ENCODE measurements at regions not wholly inside any gene's neighbourhood (a gene's known extent, or its start where the extent isn't known, plus 50 kb on each side); places are given as distances from the start of the nearest gene placed in this dataset.

DNA sequence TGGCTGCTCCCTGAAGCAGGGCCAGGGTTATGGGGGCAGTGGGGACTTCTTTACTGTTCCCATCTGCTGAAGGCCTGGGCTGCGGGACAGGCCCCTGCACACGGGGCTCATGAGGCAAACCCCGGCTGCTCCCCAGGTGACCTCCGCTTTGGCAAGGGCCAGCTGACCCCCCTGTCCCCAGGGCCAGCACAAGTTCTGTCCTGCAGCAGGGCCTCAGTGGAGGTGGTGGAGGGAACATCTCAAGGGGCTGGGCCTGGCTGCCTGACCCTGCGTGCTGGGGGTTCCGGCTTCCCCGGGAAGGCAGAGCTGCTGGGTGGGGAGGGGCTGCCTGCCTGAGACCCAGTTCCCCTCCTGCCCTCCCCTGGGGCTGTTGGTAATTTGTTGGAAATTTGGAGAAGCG lies 67.4 kb upstream of the RNU6ATAC start:
- TF ChIP-seq, protein P1, sequence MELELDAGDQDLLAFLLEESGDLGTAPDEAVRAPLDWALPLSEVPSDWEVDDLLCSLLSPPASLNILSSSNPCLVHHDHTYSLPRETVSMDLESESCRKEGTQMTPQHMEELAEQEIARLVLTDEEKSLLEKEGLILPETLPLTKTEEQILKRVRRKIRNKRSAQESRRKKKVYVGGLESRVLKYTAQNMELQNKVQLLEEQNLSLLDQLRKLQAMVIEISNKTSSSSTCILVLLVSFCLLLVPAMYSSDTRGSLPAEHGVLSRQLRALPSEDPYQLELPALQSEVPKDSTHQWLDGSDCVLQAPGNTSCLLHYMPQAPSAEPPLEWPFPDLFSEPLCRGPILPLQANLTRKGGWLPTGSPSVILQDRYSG (tag; conservative IDR thresholded peaks at IDR 0.05; ENCODE audit: low read depth): no peak
- no peak for TF ChIP-seq RBFOX2 (IDR thresholded peaks at IDR 0.05; ENCODE audit: low read depth, low read length)
- TF ChIP-seq COPS2 (conservative IDR thresholded peaks at IDR 0.05): no peak
- no peak for TF ChIP-seq ILK (tag; IDR thresholded peaks at IDR 0.05; ENCODE audit: borderline replicate concordance, low read depth)
- TF ChIP-seq XRCC5 (IDR thresholded peaks at IDR 0.05; ENCODE audit: low read depth, low read length): no peak
- TF ChIP-seq, protein P2, sequence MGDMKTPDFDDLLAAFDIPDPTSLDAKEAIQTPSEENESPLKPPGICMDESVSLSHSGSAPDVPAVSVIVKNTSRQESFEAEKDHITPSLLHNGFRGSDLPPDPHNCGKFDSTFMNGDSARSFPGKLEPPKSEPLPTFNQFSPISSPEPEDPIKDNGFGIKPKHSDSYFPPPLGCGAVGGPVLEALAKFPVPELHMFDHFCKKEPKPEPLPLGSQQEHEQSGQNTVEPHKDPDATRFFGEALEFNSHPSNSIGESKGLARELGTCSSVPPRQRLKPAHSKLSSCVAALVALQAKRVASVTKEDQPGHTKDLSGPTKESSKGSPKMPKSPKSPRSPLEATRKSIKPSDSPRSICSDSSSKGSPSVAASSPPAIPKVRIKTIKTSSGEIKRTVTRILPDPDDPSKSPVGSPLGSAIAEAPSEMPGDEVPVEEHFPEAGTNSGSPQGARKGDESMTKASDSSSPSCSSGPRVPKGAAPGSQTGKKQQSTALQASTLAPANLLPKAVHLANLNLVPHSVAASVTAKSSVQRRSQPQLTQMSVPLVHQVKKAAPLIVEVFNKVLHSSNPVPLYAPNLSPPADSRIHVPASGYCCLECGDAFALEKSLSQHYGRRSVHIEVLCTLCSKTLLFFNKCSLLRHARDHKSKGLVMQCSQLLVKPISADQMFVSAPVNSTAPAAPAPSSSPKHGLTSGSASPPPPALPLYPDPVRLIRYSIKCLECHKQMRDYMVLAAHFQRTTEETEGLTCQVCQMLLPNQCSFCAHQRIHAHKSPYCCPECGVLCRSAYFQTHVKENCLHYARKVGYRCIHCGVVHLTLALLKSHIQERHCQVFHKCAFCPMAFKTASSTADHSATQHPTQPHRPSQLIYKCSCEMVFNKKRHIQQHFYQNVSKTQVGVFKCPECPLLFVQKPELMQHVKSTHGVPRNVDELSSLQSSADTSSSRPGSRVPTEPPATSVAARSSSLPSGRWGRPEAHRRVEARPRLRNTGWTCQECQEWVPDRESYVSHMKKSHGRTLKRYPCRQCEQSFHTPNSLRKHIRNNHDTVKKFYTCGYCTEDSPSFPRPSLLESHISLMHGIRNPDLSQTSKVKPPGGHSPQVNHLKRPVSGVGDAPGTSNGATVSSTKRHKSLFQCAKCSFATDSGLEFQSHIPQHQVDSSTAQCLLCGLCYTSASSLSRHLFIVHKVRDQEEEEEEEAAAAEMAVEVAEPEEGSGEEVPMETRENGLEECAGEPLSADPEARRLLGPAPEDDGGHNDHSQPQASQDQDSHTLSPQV (IDR thresholded peaks at IDR 0.05): no peak
- Histone ChIP-seq H2AFZ (ENCODE audit: low read depth, low read length) (no peak overlapping the region), H3K36me3 (ENCODE audit: control insufficient read depth, insufficient read depth, low read length) (no peaks in the 10 kb centered on the region), H3K4me1 (replicated peaks in 1 of 2; ENCODE audit: control insufficient read depth in 2 of 2, insufficient read depth in 2 of 2, low read length in 2 of 2) (peaks cover 0 to 19% of the 10 kb centered on the region in 2 experiments; a peak in 2 of 5 replicates), H3K9ac (ENCODE audit: insufficient read depth in 1 of 2, low read depth in 2 of 2, low read length in 2 of 2) (no peak overlapping the region), H3K27me3 (ENCODE audit: control insufficient read depth in 2 of 2, insufficient read depth in 2 of 2, low read length in 2 of 2) (peaks cover 18 to 79% of the 10 kb centered on the region in 2 experiments), H3K4me2 (ENCODE audit: insufficient read depth, low read length) (no peak overlapping the region), H3K4me3 (no peak overlapping the region), H3K9me1 (ENCODE audit: control insufficient read depth, insufficient read depth, low read length) (peaks cover 4% of the 10 kb centered on the region), H4K20me1 (replicated peaks; ENCODE audit: control insufficient read depth, insufficient read depth, low read length) (peaks cover 13% of the 10 kb centered on the region), H3K79me2 (ENCODE audit: control insufficient read depth, insufficient read depth, low read length) (no peaks in the 10 kb centered on the region), H3K9me3 (replicated peaks; ENCODE audit: control insufficient read depth, insufficient read depth, low read depth, low read length) (no peaks in the 10 kb centered on the region), H3K27ac (ENCODE audit: extremely low read depth, low read depth, low read length) (no peak overlapping the region)
- FAIRE-seq (no peak), DNase-seq (ENCODE audit: extremely low read depth in 1 of 4, low spot score in 3 of 4) (no peak), ATAC-seq (no peak)
- WGBS (ENCODE audit: insufficient coverage, low coverage, missing lambda C conversion rate): 0% methylated on average over 6 of the region's 8 CpGs
- no TSS peak for BruUV-seq (replicated peaks)
- in situ Hi-C loops (cut with MboI) (no loop called here), intact Hi-C loops (cut with micrococcal nuclease) (no loop called here)
- CTCF ChIA-PET (ENCODE audit: low intra/inter-chr PET ratio): no interaction called here
- POLR2A ChIA-PET: no interaction called here
